Fibroblast of pulmonary artery (primary cell): ENCODE measurements at regions not wholly inside any gene's neighbourhood (a gene's known extent, or its start where the extent isn't known, plus 50 kb on each side); places are given as distances from the start of the nearest gene placed in this dataset.
A peak's percentile ranks its signal among the peaks of the same experiment; 100 is the strongest.

Experiments used
- DNase-seq: peaks from one replicate; pipeline ENCODE4 v3.0.0-alpha.2; 2010; ENCODE audit warnings: low read depth
- H3K4me3 ChIP-seq: replicated peaks from 2 replicates; pipeline ENCODE4 v1.5.1; 2011; ENCODE audit warnings: low read depth, mild to moderate bottlenecking, control low read depth, low read length, moderate library complexity
- TF ChIP-seq, protein P1 (sequence below): IDR thresholded peaks from 2 replicates; pipeline ENCODE4 v1.5.1; 2011; ENCODE audit warnings: mild to moderate bottlenecking, control low read depth, low read length, inconsistent platforms; ENCODE audit errors: missing control alignments

DNA sequence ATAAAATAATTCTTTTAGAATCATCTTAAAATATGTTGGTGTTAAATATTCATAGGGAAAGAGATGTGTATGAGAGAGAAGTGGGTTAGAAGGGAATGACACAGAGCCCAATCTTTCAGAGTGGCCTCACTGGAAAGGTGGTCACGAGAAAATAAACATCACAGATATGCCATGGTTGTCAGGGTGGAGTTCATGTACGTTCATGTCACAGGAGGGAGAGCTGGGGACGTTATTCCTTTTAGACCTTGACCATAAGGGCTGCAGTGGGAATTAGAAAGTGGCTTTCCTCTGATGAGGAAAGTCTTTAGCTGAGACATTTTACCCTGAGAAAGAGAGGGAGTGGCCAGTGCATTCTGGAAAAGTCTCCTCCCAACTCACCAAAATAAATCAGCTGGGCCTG lies 90.6 kb upstream of the TNR start:
- no peak for DNase-seq
- H3K4me3 ChIP-seq, result no peak overlapping the region
- TF ChIP-seq, protein P1, sequence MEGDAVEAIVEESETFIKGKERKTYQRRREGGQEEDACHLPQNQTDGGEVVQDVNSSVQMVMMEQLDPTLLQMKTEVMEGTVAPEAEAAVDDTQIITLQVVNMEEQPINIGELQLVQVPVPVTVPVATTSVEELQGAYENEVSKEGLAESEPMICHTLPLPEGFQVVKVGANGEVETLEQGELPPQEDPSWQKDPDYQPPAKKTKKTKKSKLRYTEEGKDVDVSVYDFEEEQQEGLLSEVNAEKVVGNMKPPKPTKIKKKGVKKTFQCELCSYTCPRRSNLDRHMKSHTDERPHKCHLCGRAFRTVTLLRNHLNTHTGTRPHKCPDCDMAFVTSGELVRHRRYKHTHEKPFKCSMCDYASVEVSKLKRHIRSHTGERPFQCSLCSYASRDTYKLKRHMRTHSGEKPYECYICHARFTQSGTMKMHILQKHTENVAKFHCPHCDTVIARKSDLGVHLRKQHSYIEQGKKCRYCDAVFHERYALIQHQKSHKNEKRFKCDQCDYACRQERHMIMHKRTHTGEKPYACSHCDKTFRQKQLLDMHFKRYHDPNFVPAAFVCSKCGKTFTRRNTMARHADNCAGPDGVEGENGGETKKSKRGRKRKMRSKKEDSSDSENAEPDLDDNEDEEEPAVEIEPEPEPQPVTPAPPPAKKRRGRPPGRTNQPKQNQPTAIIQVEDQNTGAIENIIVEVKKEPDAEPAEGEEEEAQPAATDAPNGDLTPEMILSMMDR, result no peak

GRCh38 chr1:175833502-175833901 lies 90.1 kb upstream of the TNR start:
- no peak overlapping the region for H3K4me3 ChIP-seq
- DNase-seq, result no peak
- TF ChIP-seq, protein P1, result no peak

DNA sequence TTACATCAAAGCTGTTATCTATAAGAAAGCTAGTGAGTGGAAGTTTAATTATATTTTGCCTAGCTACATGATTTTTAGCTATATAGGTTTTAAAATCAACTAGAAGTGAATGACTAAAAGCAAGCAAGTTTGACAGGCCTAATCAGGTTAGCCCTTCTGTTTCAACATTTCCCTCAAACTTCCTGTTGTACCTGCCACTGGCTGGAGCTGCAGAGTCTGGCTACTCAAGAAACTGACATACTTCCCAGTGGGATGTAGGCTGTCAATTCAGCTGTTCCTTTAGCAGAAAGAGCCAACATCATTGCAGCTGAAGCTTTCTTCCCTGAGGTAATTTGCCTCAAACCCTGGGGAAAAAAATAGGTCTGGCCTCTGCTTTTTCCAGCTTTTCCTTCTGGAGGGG lies 87.1 kb upstream of the TNR start:
- TF ChIP-seq, protein P1, result no peak
- no peak for DNase-seq
- no peak overlapping the region for H3K4me3 ChIP-seq

GRCh38 chr1:175829845-175830244 lies 86.5 kb upstream of the TNR start:
- H3K4me3 ChIP-seq, result no peak overlapping the region
- no peak for DNase-seq
- TF ChIP-seq, protein P1, result no peak

DNA sequence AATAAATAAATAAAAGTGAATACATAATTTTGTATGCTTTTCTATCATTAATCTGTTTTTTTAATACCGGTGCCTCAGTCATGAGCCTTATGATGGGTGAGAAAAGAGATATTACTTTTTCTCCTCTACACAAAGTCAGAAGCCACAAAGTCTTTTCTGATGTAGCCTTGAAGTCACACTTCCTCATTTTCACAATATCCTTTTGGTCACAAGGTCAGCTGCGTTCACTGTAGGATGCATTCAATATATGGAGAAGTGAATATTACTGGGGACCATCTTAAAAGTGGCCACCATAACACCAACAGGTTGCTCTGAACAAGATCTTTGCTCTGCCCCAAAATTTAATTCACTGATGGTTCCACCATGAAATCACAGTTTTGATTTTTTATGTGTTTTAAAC lies 83.3 kb upstream of the TNR start:
- H3K4me3 ChIP-seq, result no peak overlapping the region
- TF ChIP-seq, protein P1, result no peak
- no peak for DNase-seq

- TF ChIP-seq, protein P1, result peak; percentile 15
- H3K4me3 ChIP-seq, result no peak overlapping the region
- no peak for DNase-seq
These were observed 80.7 kb upstream of the TNR start for GRCh38 chr1:175824079-175824478.

GRCh38 chr1:175823406-175823805 lies 80.0 kb upstream of the TNR start:
- no peak for DNase-seq
- TF ChIP-seq, protein P1, result no peak
- H3K4me3 ChIP-seq, result no peak overlapping the region
